Peyer's patch (tissue), 4 donors: ENCODE measurements at regions not wholly inside any gene's neighbourhood (a gene's known extent, or its start where the extent isn't known, plus 50 kb on each side); places are given as distances from the start of the nearest gene placed in this dataset.
"Not testable (repeated sequence)": the region's sequence is repeated elsewhere in the genome, so short reads cannot be mapped to it uniquely, and the experiment has no call there.

Source experiments
- POLR2A ChIP-seq, 2 donors: fragments of 450-650 bp; IDR thresholded peaks; one replicate each; pipeline ENCODE4 v1.5.1; 2017; ENCODE audit warnings: antibody characterized with exemption in 2 of 2, mild to moderate bottlenecking in 2 of 2, moderate library complexity in 2 of 2
- TF ChIP-seq, protein P1 (sequence below), 6 experiments: fragments of 450-650 bp in 4 of 6; fragments of 200-600 bp in 2 of 6; sonication (generic) in 1 of 6; IDR thresholded peaks; one replicate each; pipeline ENCODE4 v1.5.1; 2017 to 2019; ENCODE audit warnings: antibody characterized with exemption in 6 of 6, mild to moderate bottlenecking in 3 of 6, moderate library complexity in 1 of 6

DNA sequence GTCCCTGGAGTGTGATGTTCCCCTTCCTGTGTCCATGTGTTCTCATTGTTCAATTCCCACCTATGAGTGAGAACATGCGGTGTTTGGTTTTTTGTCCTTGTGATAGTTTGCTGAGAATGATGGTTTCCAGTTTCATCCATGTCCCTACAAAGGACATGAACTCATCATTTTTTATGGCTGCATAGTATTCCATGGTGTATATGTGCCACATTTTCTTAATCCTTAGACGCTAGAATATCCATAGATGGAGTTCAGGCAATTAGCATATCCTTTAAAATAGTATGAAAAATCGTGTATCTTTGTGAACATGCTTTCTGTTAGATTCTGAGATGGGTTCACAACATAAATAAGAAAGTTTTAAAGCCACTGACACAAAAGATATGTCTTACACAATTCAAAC lies 190.4 kb upstream of the TENT5A start:
- TF ChIP-seq, protein P1, sequence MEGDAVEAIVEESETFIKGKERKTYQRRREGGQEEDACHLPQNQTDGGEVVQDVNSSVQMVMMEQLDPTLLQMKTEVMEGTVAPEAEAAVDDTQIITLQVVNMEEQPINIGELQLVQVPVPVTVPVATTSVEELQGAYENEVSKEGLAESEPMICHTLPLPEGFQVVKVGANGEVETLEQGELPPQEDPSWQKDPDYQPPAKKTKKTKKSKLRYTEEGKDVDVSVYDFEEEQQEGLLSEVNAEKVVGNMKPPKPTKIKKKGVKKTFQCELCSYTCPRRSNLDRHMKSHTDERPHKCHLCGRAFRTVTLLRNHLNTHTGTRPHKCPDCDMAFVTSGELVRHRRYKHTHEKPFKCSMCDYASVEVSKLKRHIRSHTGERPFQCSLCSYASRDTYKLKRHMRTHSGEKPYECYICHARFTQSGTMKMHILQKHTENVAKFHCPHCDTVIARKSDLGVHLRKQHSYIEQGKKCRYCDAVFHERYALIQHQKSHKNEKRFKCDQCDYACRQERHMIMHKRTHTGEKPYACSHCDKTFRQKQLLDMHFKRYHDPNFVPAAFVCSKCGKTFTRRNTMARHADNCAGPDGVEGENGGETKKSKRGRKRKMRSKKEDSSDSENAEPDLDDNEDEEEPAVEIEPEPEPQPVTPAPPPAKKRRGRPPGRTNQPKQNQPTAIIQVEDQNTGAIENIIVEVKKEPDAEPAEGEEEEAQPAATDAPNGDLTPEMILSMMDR (IDR thresholded peaks at IDR 0.05) = not testable (repeated sequence)
- not testable (repeated sequence) for TF ChIP-seq POLR2A (IDR thresholded peaks at IDR 0.05)
